ENCODE measurements at regions not wholly inside any gene's neighbourhood (a gene's known extent, or its start where the extent isn't known, plus 50 kb on each side); places are given as distances from the start of the nearest gene placed in this dataset.
A peak's percentile ranks its signal among the peaks of the same experiment; 100 is the strongest.

DNA sequence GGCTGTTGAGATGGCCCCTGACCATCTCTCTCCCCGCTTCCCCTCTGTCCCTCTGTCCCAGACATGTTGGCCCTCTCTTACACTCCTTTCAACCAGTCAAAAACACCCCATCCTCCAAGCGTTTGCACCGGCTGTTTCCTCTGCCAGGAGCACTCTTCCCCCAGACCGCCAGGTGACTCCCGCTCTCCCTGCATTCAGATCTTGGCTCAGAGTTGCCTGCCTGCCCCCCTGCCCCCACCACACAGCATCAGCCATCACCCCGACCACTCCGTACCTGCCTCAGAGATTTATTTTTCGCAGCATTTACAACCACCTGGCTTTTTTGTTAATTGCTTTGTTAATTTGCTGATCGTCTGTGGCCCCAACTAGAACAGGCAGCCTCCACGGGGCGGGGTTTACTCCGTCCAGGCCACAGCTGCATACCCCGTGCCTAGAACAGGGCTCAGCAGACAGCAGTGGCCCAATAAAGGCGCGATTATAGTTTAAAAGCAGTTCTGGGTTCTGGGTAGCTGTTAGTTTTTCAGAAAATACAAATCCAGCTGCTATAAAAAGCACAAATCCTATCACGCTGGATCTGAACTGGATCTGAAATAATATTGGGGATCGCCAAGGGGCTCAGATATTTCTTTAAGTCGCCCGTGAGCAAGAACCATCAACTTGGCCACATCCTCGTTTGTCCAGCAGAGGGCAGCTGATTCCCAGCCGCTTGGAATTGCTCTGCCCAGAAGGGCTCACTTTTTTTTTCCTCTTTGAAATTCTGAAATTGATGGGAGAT lies 173.6 kb downstream of the IRF8 start:
- H3K36me3 ChIP-seq (ENCODE audit: control insufficient read depth, insufficient read depth, low read length) = no peaks in the 10 kb centered on the region
- H3K27ac ChIP-seq (ENCODE audit: low read length) = no peak overlapping the region
- H3K9me3 ChIP-seq (replicated peaks; ENCODE audit: control insufficient read depth, low read depth, low read length) = no peaks in the 10 kb centered on the region
- H3K4me3 ChIP-seq (ENCODE audit: low read length) = no peak overlapping the region
- H3K27me3 ChIP-seq (ENCODE audit: control insufficient read depth, insufficient read depth, low read length) = peaks cover 81% of the 10 kb centered on the region
- H3K4me1 ChIP-seq (ENCODE audit: control insufficient read depth, insufficient read depth, low read length) = no peaks in the 10 kb centered on the region
- peak; percentile 81 for DNase-seq
- WGBS (ENCODE audit: insufficient coverage) = 39% methylated on average over 10 of the region's 21 CpGs

DNA sequence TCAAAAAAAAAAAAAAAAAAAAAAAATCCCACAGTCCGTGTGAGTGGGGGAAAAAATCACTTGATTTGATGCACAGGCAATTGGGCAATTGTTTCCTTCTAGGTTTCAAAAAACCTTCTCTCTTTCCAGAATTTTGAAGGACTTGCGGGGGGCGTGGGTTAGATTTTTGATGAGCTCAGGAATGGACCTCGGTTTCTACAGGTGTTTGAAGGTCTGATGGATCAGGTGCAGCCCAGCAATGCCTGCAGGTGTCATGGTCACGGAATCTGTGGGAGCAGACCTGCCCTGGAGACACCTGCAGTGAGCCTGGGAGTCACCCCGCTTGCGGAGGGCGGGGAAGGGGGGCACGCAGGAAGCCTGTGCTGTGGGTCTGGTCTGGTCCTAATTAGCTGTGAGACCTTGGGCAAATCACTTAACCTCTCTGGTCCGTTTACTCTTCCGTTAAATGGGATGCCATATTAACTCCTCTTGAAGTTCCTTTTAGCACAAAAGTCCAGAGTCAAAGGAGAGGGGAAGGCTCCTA lies 174.2 kb downstream of the IRF8 start:
- Histone ChIP-seq H3K27ac (ENCODE audit: low read length) (no peak overlapping the region), H3K4me1 (ENCODE audit: control insufficient read depth, insufficient read depth, low read length) (no peaks in the 10 kb centered on the region), H3K27me3 (ENCODE audit: control insufficient read depth, insufficient read depth, low read length) (peaks cover 80% of the 10 kb centered on the region), H3K9me3 (replicated peaks; ENCODE audit: control insufficient read depth, low read depth, low read length) (no peaks in the 10 kb centered on the region), H3K4me3 (ENCODE audit: low read length) (no peak overlapping the region), H3K36me3 (ENCODE audit: control insufficient read depth, insufficient read depth, low read length) (no peaks in the 10 kb centered on the region)
- no peak for DNase-seq
- WGBS (ENCODE audit: insufficient coverage) = 78% methylated on average over 9 of the region's 11 CpGs

DNA sequence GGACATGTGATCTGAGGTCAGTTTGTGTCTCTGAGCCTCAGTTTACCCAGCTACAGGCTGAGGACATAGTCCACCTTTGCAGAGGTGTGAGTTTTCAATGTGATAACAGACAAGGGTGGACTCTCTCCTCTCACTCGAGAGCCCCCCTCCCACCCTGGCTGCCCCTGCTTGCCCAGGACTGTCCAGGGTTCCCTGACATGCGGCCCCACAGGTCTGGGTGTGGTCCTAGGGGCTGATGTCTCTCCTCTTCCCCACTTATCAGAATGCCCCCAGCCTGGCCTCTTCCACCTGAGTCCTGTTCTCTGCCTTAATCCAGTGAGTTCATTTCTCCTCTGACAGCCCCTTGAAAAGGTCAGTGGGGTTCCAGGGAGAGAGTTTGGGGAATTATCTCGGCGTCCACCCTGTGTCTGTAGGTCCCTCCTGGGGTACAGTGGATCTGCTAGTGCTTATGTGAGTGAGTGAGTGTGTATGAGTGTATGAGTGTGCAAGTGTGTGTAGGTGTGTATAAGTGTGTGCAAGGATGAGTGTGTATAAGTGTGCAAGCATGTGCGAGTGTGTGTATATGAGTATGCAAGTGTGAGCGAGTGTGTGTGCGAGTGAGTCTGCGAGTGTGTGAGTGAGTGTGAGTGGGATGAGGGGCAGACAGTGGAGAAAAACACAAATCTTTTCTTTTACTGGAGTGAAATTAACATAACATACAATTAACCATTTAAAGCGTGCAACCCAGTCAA lies 175.0 kb downstream of the IRF8 start:
- Histone ChIP-seq H3K27ac (ENCODE audit: low read length) (no peak overlapping the region), H3K4me1 (ENCODE audit: control insufficient read depth, insufficient read depth, low read length) (no peaks in the 10 kb centered on the region), H3K9me3 (replicated peaks; ENCODE audit: control insufficient read depth, low read depth, low read length) (no peaks in the 10 kb centered on the region), H3K27me3 (ENCODE audit: control insufficient read depth, insufficient read depth, low read length) (peaks cover 82% of the 10 kb centered on the region), H3K36me3 (ENCODE audit: control insufficient read depth, insufficient read depth, low read length) (no peaks in the 10 kb centered on the region), H3K4me3 (ENCODE audit: low read length) (no peak overlapping the region)
- DNase-seq = no peak
- 75% methylated on average over 3 of the region's 9 CpGs for WGBS (ENCODE audit: insufficient coverage)

DNA sequence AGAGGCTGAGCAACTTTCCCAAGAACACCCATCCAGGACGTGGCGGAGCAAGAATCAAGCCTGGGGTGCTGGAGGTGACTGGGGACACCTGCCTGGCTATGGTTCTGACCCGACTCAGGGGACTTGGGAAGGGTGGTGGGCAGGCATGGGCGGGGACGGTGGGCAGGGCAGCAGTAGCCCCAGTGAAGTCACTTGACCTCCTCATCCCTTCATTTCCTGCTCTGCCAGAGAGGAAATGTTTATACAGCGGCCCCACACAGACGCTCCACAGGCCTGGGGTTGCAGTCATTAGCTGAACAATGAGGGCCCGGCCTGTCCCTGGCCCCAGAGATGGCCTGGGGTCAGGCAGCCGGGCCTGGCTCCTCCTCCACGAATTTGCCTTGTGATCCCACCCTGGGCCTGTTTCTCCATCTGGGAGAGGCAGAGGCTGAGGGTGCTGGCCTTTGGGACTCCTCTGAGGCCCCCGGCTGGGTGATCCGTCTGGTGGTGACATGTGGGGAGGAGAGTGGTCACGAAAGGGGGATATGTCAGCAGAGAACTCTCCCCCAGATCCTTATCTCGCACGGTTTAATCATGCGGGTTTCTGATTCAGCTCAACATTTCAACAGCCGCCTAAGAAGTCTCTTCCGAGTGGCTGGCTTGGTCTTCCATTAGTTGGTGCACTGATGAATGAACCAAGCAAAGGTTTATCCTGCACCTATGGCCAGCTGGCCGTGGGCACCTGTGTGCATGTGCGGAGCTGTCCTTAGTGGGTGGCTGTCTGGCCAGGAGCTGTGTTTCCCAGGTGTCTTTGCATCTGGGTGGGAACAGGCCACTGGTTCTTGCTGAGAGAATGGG lies 175.9 kb downstream of the IRF8 start:
- no peaks in the 10 kb centered on the region for H3K9me3 ChIP-seq (replicated peaks; ENCODE audit: control insufficient read depth, low read depth, low read length)
- no peak for DNase-seq
- no peak overlapping the region for H3K27ac ChIP-seq (ENCODE audit: low read length)
- no peaks in the 10 kb centered on the region for H3K36me3 ChIP-seq (ENCODE audit: control insufficient read depth, insufficient read depth, low read length)
- WGBS (ENCODE audit: insufficient coverage) = 52% methylated on average over 12 of the region's 20 CpGs
- H3K4me1 ChIP-seq (ENCODE audit: control insufficient read depth, insufficient read depth, low read length) = no peaks in the 10 kb centered on the region
- H3K27me3 ChIP-seq (ENCODE audit: control insufficient read depth, insufficient read depth, low read length) = peaks cover 86% of the 10 kb centered on the region
- H3K4me3 ChIP-seq (ENCODE audit: low read length) = no peak overlapping the region

DNA sequence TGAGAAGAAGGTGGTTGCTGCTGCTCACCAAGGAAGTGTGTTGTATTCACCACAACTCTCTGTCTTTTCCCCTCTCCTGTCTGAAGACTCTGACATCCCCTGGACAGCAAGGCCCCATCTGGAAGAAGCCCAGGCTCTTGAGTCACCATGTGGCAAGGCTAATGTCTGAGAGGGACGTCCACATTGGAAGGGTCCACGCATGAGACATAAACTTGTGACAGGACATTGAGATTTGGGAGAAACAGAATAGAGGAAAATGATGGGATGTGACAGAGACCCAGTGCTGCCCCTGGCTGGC lies 176.5 kb downstream of the IRF8 start:
- no peaks in the 10 kb centered on the region for H3K4me1 ChIP-seq (ENCODE audit: control insufficient read depth, insufficient read depth, low read length)
- H3K27me3 ChIP-seq (ENCODE audit: control insufficient read depth, insufficient read depth, low read length) = peaks cover 86% of the 10 kb centered on the region
- no peak overlapping the region for H3K27ac ChIP-seq (ENCODE audit: low read length)
- H3K36me3 ChIP-seq (ENCODE audit: control insufficient read depth, insufficient read depth, low read length) = no peaks in the 10 kb centered on the region
- H3K9me3 ChIP-seq (replicated peaks; ENCODE audit: control insufficient read depth, low read depth, low read length) = no peaks in the 10 kb centered on the region
- WGBS (ENCODE audit: insufficient coverage) = 50% methylated on average over 2 of the region's 2 CpGs
- no peak for DNase-seq
- no peak overlapping the region for H3K4me3 ChIP-seq (ENCODE audit: low read length)

DNA sequence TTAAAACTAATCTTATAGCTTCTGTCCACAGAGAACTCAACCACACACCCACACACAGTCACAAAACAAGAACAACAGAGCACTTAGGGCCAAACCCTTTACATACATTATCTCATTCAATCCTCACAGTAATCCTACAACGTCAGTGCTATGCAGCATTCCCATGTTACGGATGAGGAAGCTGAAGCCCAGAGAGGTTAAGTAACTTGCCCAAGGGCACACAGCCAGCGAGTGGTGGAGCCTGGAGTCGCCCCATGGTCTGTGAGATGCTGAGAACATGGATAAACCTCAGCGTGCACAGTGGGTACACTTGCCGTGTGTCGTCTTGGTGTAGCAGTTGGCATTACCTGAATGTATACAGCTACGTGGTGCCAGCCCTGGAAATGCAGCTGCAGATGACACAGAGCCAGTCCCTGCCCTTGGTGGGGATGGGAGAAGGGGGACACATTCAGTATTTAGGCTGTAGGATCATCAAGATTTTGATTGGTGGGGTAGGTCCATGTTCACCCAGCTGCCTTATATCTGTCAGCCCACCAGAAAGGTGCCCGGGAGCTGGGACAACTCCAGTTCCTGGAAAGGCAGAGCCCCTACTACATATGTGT lies 177.0 kb downstream of the IRF8 start:
- Histone ChIP-seq H3K4me3 (ENCODE audit: low read length) (no peak overlapping the region), H3K36me3 (ENCODE audit: control insufficient read depth, insufficient read depth, low read length) (no peaks in the 10 kb centered on the region), H3K9me3 (replicated peaks; ENCODE audit: control insufficient read depth, low read depth, low read length) (no peaks in the 10 kb centered on the region), H3K27ac (ENCODE audit: low read length) (no peak overlapping the region), H3K27me3 (ENCODE audit: control insufficient read depth, insufficient read depth, low read length) (peaks cover 87% of the 10 kb centered on the region), H3K4me1 (ENCODE audit: control insufficient read depth, insufficient read depth, low read length) (no peaks in the 10 kb centered on the region)
- DNase-seq = no peak
- 89% methylated on average over 8 of the region's 9 CpGs for WGBS (ENCODE audit: insufficient coverage)

DNA sequence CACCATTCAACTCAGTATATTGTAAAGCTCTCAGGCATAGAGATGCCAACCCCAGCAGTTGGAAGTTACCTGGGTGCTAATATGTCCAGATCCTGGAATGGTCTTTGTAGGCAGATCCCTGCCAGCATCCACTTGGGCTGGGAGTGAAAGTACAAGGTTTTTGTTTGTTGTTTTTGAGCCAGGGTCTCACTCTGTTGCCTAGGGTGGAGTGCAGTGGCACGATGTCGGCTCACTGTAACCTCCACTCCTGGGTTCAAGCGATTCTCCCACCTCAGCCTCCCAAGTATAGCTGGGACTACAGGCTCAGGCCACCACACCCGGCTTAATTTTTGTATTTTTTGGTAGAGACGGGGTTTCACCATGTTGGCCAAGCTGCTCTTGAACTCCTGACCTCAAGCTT lies 177.6 kb downstream of the IRF8 start:
- Histone ChIP-seq H3K4me1 (ENCODE audit: control insufficient read depth, insufficient read depth, low read length) (no peaks in the 10 kb centered on the region), H3K9me3 (replicated peaks; ENCODE audit: control insufficient read depth, low read depth, low read length) (no peaks in the 10 kb centered on the region), H3K27me3 (ENCODE audit: control insufficient read depth, insufficient read depth, low read length) (peaks cover 87% of the 10 kb centered on the region), H3K4me3 (ENCODE audit: low read length) (no peak overlapping the region), H3K27ac (ENCODE audit: low read length) (no peak overlapping the region), H3K36me3 (ENCODE audit: control insufficient read depth, insufficient read depth, low read length) (no peaks in the 10 kb centered on the region)
- DNase-seq = no peak
- 67% methylated on average over 1 of the region's 5 CpGs for WGBS (ENCODE audit: insufficient coverage)

DNA sequence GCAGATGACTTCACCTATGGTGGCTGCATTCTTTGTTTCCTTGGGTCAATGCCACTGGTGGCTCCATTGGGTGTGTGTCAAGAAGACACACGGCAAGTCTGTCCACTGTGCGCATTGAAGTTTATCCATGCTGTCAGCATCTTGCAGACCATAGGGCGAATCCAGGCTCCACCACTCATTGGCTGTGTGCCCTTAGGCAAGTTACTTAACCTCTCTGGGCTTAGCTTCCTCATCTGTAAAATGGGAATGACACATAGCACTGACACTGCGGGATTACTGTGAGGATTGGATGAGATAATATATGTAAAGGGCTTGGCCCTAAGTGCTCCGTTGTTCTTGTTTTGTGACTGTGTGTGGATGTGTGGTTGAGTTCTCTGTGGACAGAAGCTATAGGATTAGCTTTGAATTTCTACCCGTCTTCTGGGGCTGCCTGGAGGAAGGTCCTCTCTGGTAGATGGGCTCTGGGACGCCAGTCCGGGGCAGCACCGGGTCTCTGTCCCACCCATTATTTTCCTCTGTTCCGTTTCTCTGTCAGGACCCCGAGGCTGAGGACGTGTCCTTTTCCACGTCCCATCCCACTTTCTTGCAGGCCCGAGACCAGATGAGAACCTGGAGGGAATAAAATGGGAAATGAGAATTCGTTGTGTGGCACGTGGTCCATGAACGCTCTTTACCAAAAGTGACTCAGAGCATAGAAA lies 178.4 kb downstream of the IRF8 start:
- no peaks in the 10 kb centered on the region for H3K9me3 ChIP-seq (replicated peaks; ENCODE audit: control insufficient read depth, low read depth, low read length)
- H3K4me1 ChIP-seq (ENCODE audit: control insufficient read depth, insufficient read depth, low read length) = no peaks in the 10 kb centered on the region
- H3K4me3 ChIP-seq (ENCODE audit: low read length) = no peak overlapping the region
- no peak overlapping the region for H3K27ac ChIP-seq (ENCODE audit: low read length)
- DNase-seq = no peak
- WGBS (ENCODE audit: insufficient coverage) = 91% methylated on average over 6 of the region's 17 CpGs
- H3K27me3 ChIP-seq (ENCODE audit: control insufficient read depth, insufficient read depth, low read length) = peaks cover 79% of the 10 kb centered on the region
- H3K36me3 ChIP-seq (ENCODE audit: control insufficient read depth, insufficient read depth, low read length) = no peaks in the 10 kb centered on the region

DNA sequence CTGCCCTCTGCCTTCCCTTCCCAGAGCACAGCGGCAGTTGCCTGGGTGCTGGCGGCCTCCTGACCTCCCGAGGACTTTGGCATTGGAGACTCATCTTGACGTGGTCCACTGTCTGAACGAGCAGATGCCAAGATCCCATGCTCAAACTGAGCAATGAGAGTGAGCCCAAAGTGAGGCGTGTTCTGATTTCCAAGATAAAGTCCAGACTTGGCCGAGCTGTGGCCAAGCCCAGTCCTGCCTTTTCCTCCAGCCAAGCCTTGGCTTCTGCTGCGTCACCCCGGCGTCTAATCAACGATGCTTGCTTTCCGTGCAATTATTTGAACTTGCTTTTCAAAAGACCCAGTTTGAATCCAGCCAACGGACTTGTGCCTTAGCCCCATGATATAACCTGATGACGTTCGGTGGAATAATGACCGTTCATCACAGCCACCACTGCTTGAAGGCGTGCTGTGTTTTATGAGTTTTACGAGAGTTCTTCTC lies 179.2 kb downstream of the IRF8 start:
- no peaks in the 10 kb centered on the region for H3K36me3 ChIP-seq (ENCODE audit: control insufficient read depth, insufficient read depth, low read length)
- WGBS (ENCODE audit: insufficient coverage) = 75% methylated on average over 17 of the region's 18 CpGs
- DNase-seq = no peak
- H3K4me1 ChIP-seq (ENCODE audit: control insufficient read depth, insufficient read depth, low read length) = no peaks in the 10 kb centered on the region
- peaks cover 78% of the 10 kb centered on the region for H3K27me3 ChIP-seq (ENCODE audit: control insufficient read depth, insufficient read depth, low read length)
- no peak overlapping the region for H3K4me3 ChIP-seq (ENCODE audit: low read length)
- no peak overlapping the region for H3K27ac ChIP-seq (ENCODE audit: low read length)
- no peaks in the 10 kb centered on the region for H3K9me3 ChIP-seq (replicated peaks; ENCODE audit: control insufficient read depth, low read depth, low read length)

Measured in muscle of leg (tissue), 3 donors.